ENCODE measurements at regions not wholly inside any gene's neighbourhood (a gene's known extent, or its start where the extent isn't known, plus 50 kb on each side); places are given as distances from the start of the nearest gene placed in this dataset.
"Not testable (repeated sequence)": the region's sequence is repeated elsewhere in the genome, so short reads cannot be mapped to it uniquely, and the experiment has no call there.

GRCh38 chr3:153631102-153631501 lies 469.1 kb downstream of the RAP2B start:
- H3K4me1 ChIP-seq: peaks cover 8% of the 10 kb centered on the region
- no peaks in the 10 kb centered on the region for H3K9me3 ChIP-seq
- H3K9ac ChIP-seq: no peak overlapping the region
- H3K27ac ChIP-seq: no peak overlapping the region
- H3K27me3 ChIP-seq: no peaks in the 10 kb centered on the region
- H3K4me3 ChIP-seq: no peak overlapping the region
- H3K4me2 ChIP-seq: no peak overlapping the region
- H3K36me3 ChIP-seq: no peaks in the 10 kb centered on the region
- TF ChIP-seq Cebpa-rat (IDR thresholded peaks at IDR 0.05): no peak
- no peaks in the 10 kb centered on the region for H4K20me1 ChIP-seq

- H3K4me1 ChIP-seq: peaks cover 8% of the 10 kb centered on the region
- H4K20me1 ChIP-seq: no peaks in the 10 kb centered on the region
- H3K9ac ChIP-seq: no peak overlapping the region
- no peaks in the 10 kb centered on the region for H3K27me3 ChIP-seq
- H3K36me3 ChIP-seq: no peaks in the 10 kb centered on the region
- TF ChIP-seq Cebpa-rat (IDR thresholded peaks at IDR 0.05): no peak
- H3K27ac ChIP-seq: no peak overlapping the region
- no peaks in the 10 kb centered on the region for H3K9me3 ChIP-seq
- no peak overlapping the region for H3K4me2 ChIP-seq
- H3K4me3 ChIP-seq: no peak overlapping the region
Observed at GRCh38 chr3:153631664-153632063, 469.6 kb downstream of the RAP2B start.

GRCh38 chr3:153633407-153633806 lies 471.4 kb downstream of the RAP2B start:
- H3K9me3 ChIP-seq: no peaks in the 10 kb centered on the region
- H3K36me3 ChIP-seq: no peaks in the 10 kb centered on the region
- no peaks in the 10 kb centered on the region for H4K20me1 ChIP-seq
- TF ChIP-seq Cebpa-rat (IDR thresholded peaks at IDR 0.05): no peak
- H3K27ac ChIP-seq: no peak overlapping the region
- no peak overlapping the region for H3K9ac ChIP-seq
- peaks cover 7% of the 10 kb centered on the region for H3K4me1 ChIP-seq
- no peak overlapping the region for H3K4me2 ChIP-seq
- H3K27me3 ChIP-seq: no peaks in the 10 kb centered on the region
- H3K4me3 ChIP-seq: no peak overlapping the region

- H3K27ac ChIP-seq: no peak overlapping the region
- H4K20me1 ChIP-seq: no peaks in the 10 kb centered on the region
- no peaks in the 10 kb centered on the region for H3K9me3 ChIP-seq
- no peak overlapping the region for H3K4me2 ChIP-seq
- no peaks in the 10 kb centered on the region for H3K4me1 ChIP-seq
- no peak overlapping the region for H3K4me3 ChIP-seq
- no peaks in the 10 kb centered on the region for H3K36me3 ChIP-seq
- no peak for TF ChIP-seq Cebpa-rat (IDR thresholded peaks at IDR 0.05)
- H3K27me3 ChIP-seq: no peaks in the 10 kb centered on the region
- no peak overlapping the region for H3K9ac ChIP-seq
Observed at GRCh38 chr3:153634683-153635082, 472.7 kb downstream of the RAP2B start.

GRCh38 chr3:153639631-153640030 lies 477.6 kb downstream of the RAP2B start:
- no peaks in the 10 kb centered on the region for H3K4me1 ChIP-seq

GRCh38 chr3:153640689-153641665 lies 479.0 kb downstream of the RAP2B start:
- Histone ChIP-seq H3K4me3 (no peak overlapping the region), H3K9me3 (no peaks in the 10 kb centered on the region), H3K36me3 (no peaks in the 10 kb centered on the region), H3K4me2 (no peak overlapping the region), H4K20me1 (no peaks in the 10 kb centered on the region), H3K4me1 (no peaks in the 10 kb centered on the region), H3K27ac (no peak overlapping the region), H3K9ac (no peak overlapping the region), H3K27me3 (no peaks in the 10 kb centered on the region)
- no peak for TF ChIP-seq Cebpa-rat (IDR thresholded peaks at IDR 0.05)

More at GRCh38 chr3:153639631-153640030, 477.6 kb downstream of the RAP2B start:
- Histone ChIP-seq H3K9ac (no peak overlapping the region), H3K27ac (no peak overlapping the region), H3K27me3 (no peaks in the 10 kb centered on the region), H4K20me1 (no peaks in the 10 kb centered on the region), H3K36me3 (no peaks in the 10 kb centered on the region), H3K4me2 (no peak overlapping the region), H3K4me3 (no peak overlapping the region), H3K9me3 (no peaks in the 10 kb centered on the region)
- TF ChIP-seq Cebpa-rat (IDR thresholded peaks at IDR 0.05): no peak

GRCh38 chr3:153642576-153642975 lies 478.6 kb upstream of the ARHGEF26 start:
- not testable (repeated sequence) for H4K20me1 ChIP-seq, H3K4me3 ChIP-seq, H3K9ac ChIP-seq, H3K4me2 ChIP-seq, H3K4me1 ChIP-seq, H3K27ac ChIP-seq, H3K9me3 ChIP-seq, H3K27me3 ChIP-seq, H3K36me3 ChIP-seq

GRCh38 chr3:153643471-153643870 lies 477.7 kb upstream of the ARHGEF26 start:
- not testable (repeated sequence) for H3K27me3 ChIP-seq, H3K4me3 ChIP-seq, H3K4me2 ChIP-seq, H3K4me1 ChIP-seq, H3K36me3 ChIP-seq, H3K9ac ChIP-seq, H3K9me3 ChIP-seq, H3K27ac ChIP-seq, H4K20me1 ChIP-seq

GRCh38 chr3:153649286-153649839 lies 471.8 kb upstream of the ARHGEF26 start:
- no peaks in the 10 kb centered on the region for H3K27me3 ChIP-seq
- no peak overlapping the region for H3K27ac ChIP-seq
- H3K36me3 ChIP-seq: no peaks in the 10 kb centered on the region
- no peaks in the 10 kb centered on the region for H4K20me1 ChIP-seq
- no peaks in the 10 kb centered on the region for H3K9me3 ChIP-seq
- H3K4me3 ChIP-seq: no peak overlapping the region
- no peak for TF ChIP-seq Cebpa-rat (IDR thresholded peaks at IDR 0.05)
- no peak overlapping the region for H3K4me2 ChIP-seq
- no peak overlapping the region for H3K9ac ChIP-seq
- H3K4me1 ChIP-seq: no peaks in the 10 kb centered on the region

- Histone ChIP-seq H3K4me1 (no peaks in the 10 kb centered on the region), H3K36me3 (no peaks in the 10 kb centered on the region), H3K9me3 (no peaks in the 10 kb centered on the region), H3K4me3 (no peak overlapping the region), H3K27ac (no peak overlapping the region), H3K4me2 (no peak overlapping the region), H3K27me3 (no peaks in the 10 kb centered on the region), H3K9ac (no peak overlapping the region), H4K20me1 (no peaks in the 10 kb centered on the region)
- TF ChIP-seq Cebpa-rat (IDR thresholded peaks at IDR 0.05): no peak
Observed at GRCh38 chr3:153652076-153652475, 469.1 kb upstream of the ARHGEF26 start.

All from BLaER1 (cell line).